Uterus (tissue), 3 donors: ENCODE measurements at regions not wholly inside any gene's neighbourhood (a gene's known extent, or its start where the extent isn't known, plus 50 kb on each side); places are given as distances from the start of the nearest gene placed in this dataset.

Experiments used
- DNase-seq, 2 donors: peaks; one replicate each; pipeline ENCODE4 v3.0.0-alpha.2; 2019 to 2020
- H3K27ac ChIP-seq, 2 donors: fragments of 200-600 bp; sonication (generic); 1 replicate in 1 of 2; 2 replicates in 1 of 2; pipeline ENCODE4 v1.5.1; 2016 to 2018
- H3K27me3 ChIP-seq, 2 donors: fragments of 200-600 bp; sonication (generic); one replicate each; pipeline ENCODE4 v1.5.1; 2018 to 2019; ENCODE audit warnings: control low read depth in 1 of 2
- H3K36me3 ChIP-seq, 2 donors: fragments of 200-600 bp; sonication (generic); one replicate each; pipeline ENCODE4 v1.5.1; 2019; ENCODE audit warnings: control low read depth in 1 of 2
- H3K4me1 ChIP-seq, 2 donors: fragments of 200-600 bp; sonication (generic); one replicate each; pipeline ENCODE4 v1.5.1; 2018 to 2019; ENCODE audit warnings: control low read depth in 1 of 2
- H3K4me3 ChIP-seq, 2 donors: fragments of 200-600 bp; sonication (generic); 1 replicate in 1 of 2; 2 replicates in 1 of 2; pipeline ENCODE4 v1.5.1; 2018 to 2019; ENCODE audit warnings: mild to moderate bottlenecking in 1 of 2
- H3K9me3 ChIP-seq, 2 donors: fragments of 200-600 bp; sonication (generic); one replicate each; pipeline ENCODE4 v1.5.1; 2019; ENCODE audit warnings: control low read depth in 1 of 2
- POLR2A ChIP-seq, 2 donors: fragments of 450-650 bp; IDR thresholded peaks; one replicate each; pipeline ENCODE4 v1.6.1; 2016; ENCODE audit warnings: antibody characterized with exemption in 2 of 2, mild to moderate bottlenecking in 1 of 2, moderate library complexity in 1 of 2
- intact Hi-C: fragments of 100-400 bp; cut with DNase I; formaldehyde crosslinking; loops from one replicate; pipeline ENCODE4 v1.15.1; 2023; ENCODE audit warnings: low total_unique reads
- TF ChIP-seq, protein P1 (sequence below), 4 experiments: fragments of 200-600 bp in 2 of 4; fragments of 450-650 bp in 2 of 4; sonication (generic) in 2 of 4; IDR thresholded peaks; one replicate each; pipeline ENCODE4 v1.5.1; 2016 to 2019; ENCODE audit warnings: antibody characterized with exemption in 4 of 4, mild to moderate bottlenecking in 2 of 4, moderate library complexity in 1 of 4
- donor health status: DM: yes; HTN: yes; CAD: no.

DNA sequence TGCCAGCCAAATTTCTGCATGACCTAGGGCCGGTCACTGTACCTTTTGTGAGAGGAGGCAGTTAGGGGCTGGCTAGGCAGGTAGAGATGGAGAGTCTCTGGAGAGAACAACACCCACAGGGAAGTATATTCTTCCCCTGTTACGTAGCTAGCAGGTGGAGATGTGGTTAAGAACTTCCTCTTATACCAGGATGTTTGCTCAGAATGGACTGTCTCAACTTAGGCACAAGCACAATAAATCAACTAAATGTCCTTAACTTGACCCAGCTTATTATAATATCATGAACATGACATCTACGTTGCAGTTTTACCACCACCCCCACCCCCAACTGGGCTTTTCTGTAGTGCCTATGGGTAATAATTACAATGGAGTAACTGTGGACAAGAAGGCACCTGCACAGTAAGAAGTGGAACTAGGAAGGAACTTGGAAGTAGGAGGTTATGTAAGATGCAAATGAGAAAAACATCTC lies 60.7 kb upstream of the MPEG1 start:
- Histone ChIP-seq H3K36me3 (no peaks in the 10 kb centered on the region), H3K4me3 (no peak overlapping the region), H3K4me1 (no peaks in the 10 kb centered on the region), H3K27ac (no peak overlapping the region), H3K9me3 (no peaks in the 10 kb centered on the region), H3K27me3 (no peaks in the 10 kb centered on the region)
- TF ChIP-seq POLR2A (IDR thresholded peaks at IDR 0.05): no peak
- TF ChIP-seq, protein P1, sequence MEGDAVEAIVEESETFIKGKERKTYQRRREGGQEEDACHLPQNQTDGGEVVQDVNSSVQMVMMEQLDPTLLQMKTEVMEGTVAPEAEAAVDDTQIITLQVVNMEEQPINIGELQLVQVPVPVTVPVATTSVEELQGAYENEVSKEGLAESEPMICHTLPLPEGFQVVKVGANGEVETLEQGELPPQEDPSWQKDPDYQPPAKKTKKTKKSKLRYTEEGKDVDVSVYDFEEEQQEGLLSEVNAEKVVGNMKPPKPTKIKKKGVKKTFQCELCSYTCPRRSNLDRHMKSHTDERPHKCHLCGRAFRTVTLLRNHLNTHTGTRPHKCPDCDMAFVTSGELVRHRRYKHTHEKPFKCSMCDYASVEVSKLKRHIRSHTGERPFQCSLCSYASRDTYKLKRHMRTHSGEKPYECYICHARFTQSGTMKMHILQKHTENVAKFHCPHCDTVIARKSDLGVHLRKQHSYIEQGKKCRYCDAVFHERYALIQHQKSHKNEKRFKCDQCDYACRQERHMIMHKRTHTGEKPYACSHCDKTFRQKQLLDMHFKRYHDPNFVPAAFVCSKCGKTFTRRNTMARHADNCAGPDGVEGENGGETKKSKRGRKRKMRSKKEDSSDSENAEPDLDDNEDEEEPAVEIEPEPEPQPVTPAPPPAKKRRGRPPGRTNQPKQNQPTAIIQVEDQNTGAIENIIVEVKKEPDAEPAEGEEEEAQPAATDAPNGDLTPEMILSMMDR (IDR thresholded peaks at IDR 0.05): no peak
- intact Hi-C loops: no loop called here
- no peak for DNase-seq

DNA sequence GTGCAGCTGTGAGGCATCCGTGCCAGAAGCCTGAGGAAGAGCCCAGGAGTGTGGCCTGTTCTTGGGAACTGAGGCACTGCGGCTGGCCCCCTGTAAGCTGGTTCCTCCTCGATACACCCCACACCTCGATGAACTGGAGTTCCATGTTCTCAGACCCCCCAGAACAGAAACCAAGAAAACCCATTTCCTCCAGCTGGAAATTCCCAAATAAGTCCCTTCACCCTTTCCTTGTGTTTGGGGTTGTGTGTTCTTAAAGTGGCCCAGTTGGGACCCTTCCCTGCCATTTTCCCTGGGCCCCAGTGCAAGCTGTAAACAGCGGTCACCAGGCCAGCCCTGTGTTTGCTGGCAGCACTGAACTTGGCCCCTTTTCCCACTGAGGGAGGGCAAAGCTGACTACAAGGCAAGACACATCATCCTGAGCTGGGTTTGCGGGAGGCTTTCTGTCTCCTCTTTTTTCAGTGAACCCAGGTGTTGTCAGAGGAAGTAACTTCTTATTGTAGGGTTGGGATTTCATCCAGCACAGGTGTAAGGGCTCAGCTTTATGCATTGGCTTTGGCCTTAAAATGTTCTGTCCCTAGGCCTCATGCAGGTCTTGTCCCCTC lies 60.1 kb upstream of the MPEG1 start:
- Histone ChIP-seq H3K36me3 (no peaks in the 10 kb centered on the region), H3K9me3 (no peaks in the 10 kb centered on the region), H3K4me1 (no peaks in the 10 kb centered on the region), H3K27me3 (no peaks in the 10 kb centered on the region), H3K4me3 (no peak overlapping the region), H3K27ac (no peak overlapping the region)
- intact Hi-C loops: no loop called here
- DNase-seq: no peak
- TF ChIP-seq, protein P1 (IDR thresholded peaks at IDR 0.05): no peak

GRCh38 chr11:59271811-59272327 lies 59.1 kb upstream of the MPEG1 start:
- DNase-seq: no peak
- H3K4me3 ChIP-seq: no peak overlapping the region
- H3K9me3 ChIP-seq: no peaks in the 10 kb centered on the region
- no peaks in the 10 kb centered on the region for H3K4me1 ChIP-seq
- intact Hi-C loops: no loop called here
- no peaks in the 10 kb centered on the region for H3K36me3 ChIP-seq
- TF ChIP-seq, protein P1 (IDR thresholded peaks at IDR 0.05): no peak
- no peak for TF ChIP-seq POLR2A (IDR thresholded peaks at IDR 0.05)
- H3K27me3 ChIP-seq: no peaks in the 10 kb centered on the region
- H3K27ac ChIP-seq: no peak overlapping the region

GRCh38 chr11:59271247-59271755 lies 58.6 kb upstream of the MPEG1 start:
- H3K36me3 ChIP-seq: no peaks in the 10 kb centered on the region
- H3K4me1 ChIP-seq: no peaks in the 10 kb centered on the region
- H3K27me3 ChIP-seq: no peaks in the 10 kb centered on the region
- TF ChIP-seq POLR2A (IDR thresholded peaks at IDR 0.05): no peak
- TF ChIP-seq, protein P1 (IDR thresholded peaks at IDR 0.05): no peak
- no peak for DNase-seq
- no peak overlapping the region for H3K4me3 ChIP-seq
- no peak overlapping the region for H3K27ac ChIP-seq
- H3K9me3 ChIP-seq: no peaks in the 10 kb centered on the region
- intact Hi-C loops: no loop called here

GRCh38 chr11:59267736-59268475 lies 55.2 kb upstream of the MPEG1 start:
- no peak overlapping the region for H3K4me3 ChIP-seq
- H3K9me3 ChIP-seq: no peaks in the 10 kb centered on the region
- H3K27ac ChIP-seq: no peak overlapping the region
- TF ChIP-seq POLR2A (IDR thresholded peaks at IDR 0.05): no peak
- TF ChIP-seq, protein P1 (IDR thresholded peaks at IDR 0.05): no peak
- H3K27me3 ChIP-seq: no peaks in the 10 kb centered on the region
- intact Hi-C loops: no loop called here
- no peaks in the 10 kb centered on the region for H3K36me3 ChIP-seq
- no peaks in the 10 kb centered on the region for H3K4me1 ChIP-seq
- no peak for DNase-seq
